ENCODE measurements at regions not wholly inside any gene's neighbourhood (a gene's known extent, or its start where the extent isn't known, plus 50 kb on each side); places are given as distances from the start of the nearest gene placed in this dataset.

DNA sequence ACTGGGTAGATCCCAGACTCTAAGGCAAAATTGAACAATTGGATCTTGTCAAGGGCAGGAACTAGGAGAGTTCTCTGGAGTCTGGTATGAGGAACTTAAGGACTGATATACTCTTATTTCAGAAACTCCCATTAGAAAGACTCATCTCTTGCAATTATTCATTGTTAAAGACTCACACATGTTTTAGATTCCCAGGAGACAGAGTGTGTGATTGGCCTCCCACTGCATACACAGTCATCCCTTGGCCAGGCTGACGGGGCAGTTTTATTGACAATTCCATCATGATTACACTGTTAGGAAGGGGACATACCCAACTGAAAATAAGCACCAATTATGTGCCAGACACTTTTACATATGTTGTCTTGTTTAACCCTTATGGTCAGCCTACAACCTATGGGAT lies 347.2 kb downstream of the DMAC1 start:
- TF ChIP-seq CTCF (IDR thresholded peaks at IDR 0.05; ENCODE audit: low read length) (no peak), EZH2 (IDR thresholded peaks at IDR 0.05; ENCODE audit: borderline replicate concordance, low read length) (no peak)
